HEK293T (cell line): ENCODE measurements at regions not wholly inside any gene's neighbourhood (a gene's known extent, or its start where the extent isn't known, plus 50 kb on each side); places are given as distances from the start of the nearest gene placed in this dataset.

Source experiments
- ELF4 ChIP-seq: fragments of 450-650 bp; IDR thresholded peaks from 2 replicates; pipeline ENCODE4 v1.6.1; 2017; ENCODE audit warnings: antibody characterized with exemption
- HDGF ChIP-seq: fragments of 450-650 bp; IDR thresholded peaks from 2 replicates; pipeline ENCODE4 v1.6.1; 2017; ENCODE audit warnings: antibody characterized with exemption, borderline replicate concordance
- SP1 ChIP-seq: fragments of 450-650 bp; IDR thresholded peaks from 2 replicates; pipeline ENCODE4 v1.6.1; 2017
- TARDBP ChIP-seq: fragments of 450-650 bp; IDR thresholded peaks from 2 replicates; pipeline ENCODE4 v1.6.1; 2016
- TF ChIP-seq, protein P1 (sequence below): fragments of 450-650 bp; IDR thresholded peaks from 2 replicates; pipeline ENCODE4 v1.6.1; 2016

DNA sequence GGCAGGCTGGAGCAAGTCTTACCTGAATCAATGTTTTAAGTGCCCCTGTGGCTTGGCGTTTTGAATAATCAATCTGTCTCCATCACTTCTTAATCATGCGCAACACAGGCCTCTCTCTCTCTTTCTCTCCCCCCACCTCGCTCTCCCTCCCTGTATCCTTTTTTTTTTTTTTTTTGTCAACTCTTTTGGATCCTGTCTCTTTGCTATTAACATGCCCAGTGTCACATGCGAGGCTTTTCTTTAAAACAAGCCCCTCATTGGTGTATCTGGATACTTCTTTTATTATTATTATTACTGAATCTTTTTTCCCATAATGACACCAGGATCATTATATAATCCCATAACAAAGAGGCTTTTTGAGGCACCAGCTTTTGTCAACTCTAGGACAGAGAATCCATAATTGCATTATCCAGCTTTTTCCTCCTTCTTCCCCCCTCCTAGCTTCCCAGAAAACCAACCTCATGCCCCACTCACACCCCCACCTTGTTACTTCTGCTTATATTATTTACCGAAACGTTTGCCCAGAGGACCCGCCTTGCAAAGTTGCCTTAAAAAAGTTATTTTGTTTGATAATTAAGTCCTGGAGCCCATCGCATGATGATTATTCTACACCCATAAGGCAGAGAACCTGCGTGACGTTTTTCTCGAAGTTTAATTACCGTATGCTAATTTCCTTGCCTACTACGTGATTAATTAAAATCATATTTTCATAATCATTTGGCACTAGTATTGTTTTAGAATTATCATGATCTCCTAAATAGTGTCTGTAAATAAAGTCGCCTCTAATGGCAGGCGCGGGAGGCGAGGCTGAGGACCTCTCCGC is 148.1 kb upstream of the ZNF536 start:
- TF ChIP-seq ELF4, result no peak
- no peak for TF ChIP-seq SP1
- no peak for TF ChIP-seq HDGF
- TF ChIP-seq TARDBP, result no peak
- TF ChIP-seq, protein P1, sequence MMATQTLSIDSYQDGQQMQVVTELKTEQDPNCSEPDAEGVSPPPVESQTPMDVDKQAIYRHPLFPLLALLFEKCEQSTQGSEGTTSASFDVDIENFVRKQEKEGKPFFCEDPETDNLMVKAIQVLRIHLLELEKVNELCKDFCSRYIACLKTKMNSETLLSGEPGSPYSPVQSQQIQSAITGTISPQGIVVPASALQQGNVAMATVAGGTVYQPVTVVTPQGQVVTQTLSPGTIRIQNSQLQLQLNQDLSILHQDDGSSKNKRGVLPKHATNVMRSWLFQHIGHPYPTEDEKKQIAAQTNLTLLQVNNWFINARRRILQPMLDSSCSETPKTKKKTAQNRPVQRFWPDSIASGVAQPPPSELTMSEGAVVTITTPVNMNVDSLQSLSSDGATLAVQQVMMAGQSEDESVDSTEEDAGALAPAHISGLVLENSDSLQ, result no peak
